Activated B cell treated with CpG ODN at 0.5 μM for 24 hours (primary cell): ENCODE measurements at regions not wholly inside any gene's neighbourhood (a gene's known extent, or its start where the extent isn't known, plus 50 kb on each side); places are given as distances from the start of the nearest gene placed in this dataset.

Experiments used
- ATAC-seq: fragments of 200-7000 bp; cut with Tn5 transposase; one replicate; pipeline ENCODE4 v1.10.0; 2021; ENCODE audit warnings: low read depth, mild to moderate bottlenecking, moderate library complexity
- CTCF ChIA-PET: fragments of 350-600 bp; sonication (Branson Sonifier 250); formaldehyde crosslinking; loops from one replicate; lab custom pipeline; 2021; ENCODE audit warnings: antibody characterized with exemption; lab: Charles Lee
- POLR2A ChIA-PET: fragments of 350-600 bp; sonication (Branson Sonifier 250); formaldehyde crosslinking; loops from one replicate; lab custom pipeline; 2021; ENCODE audit warnings: antibody characterized with exemption; lab: Charles Lee
- DNase-seq: peaks from one replicate; pipeline ENCODE4 v3.0.0; 2022
- H3K27ac Mint-ChIP-seq: one replicate; pipeline ENCODE4 v1.8.0; 2020; ENCODE audit warnings: mixed read lengths
- H3K27me3 Mint-ChIP-seq: one replicate; pipeline ENCODE4 v1.8.0; 2021; ENCODE audit warnings: mixed read lengths
- H3K36me3 Mint-ChIP-seq: one replicate; pipeline ENCODE4 v1.8.0; 2021; ENCODE audit warnings: low read depth, mixed read lengths
- H3K4me1 Mint-ChIP-seq: one replicate; pipeline ENCODE4 v1.8.0; 2021; ENCODE audit warnings: mixed read lengths
- H3K4me3 Mint-ChIP-seq: one replicate; pipeline ENCODE4 v1.8.0; 2020; ENCODE audit warnings: mild to moderate bottlenecking, mixed read lengths
- H3K9me3 Mint-ChIP-seq: one replicate; pipeline ENCODE4 v1.8.0; 2020; ENCODE audit warnings: mixed read lengths
- CTCF ChIP-seq: fragments of 200-600 bp; IDR thresholded peaks from one replicate; pipeline ENCODE4 v1.8.0; 2022; ENCODE audit warnings: antibody characterized with exemption, mild to moderate bottlenecking
- intact Hi-C: fragments of 100-400 bp; cut with micrococcal nuclease; formaldehyde crosslinking; loops from one replicate; pipeline ENCODE4 v1.15.1; 2024

- ChIA-PET CTCF (no interaction called here), POLR2A (no interaction called here)
- intact Hi-C loops = no loop called here
- TF ChIP-seq CTCF = no peak
- Mint-ChIP-seq H3K27me3 (no peaks in the 10 kb centered on the region), H3K36me3 (no peaks in the 10 kb centered on the region), H3K4me3 (no peak overlapping the region), H3K27ac (no peak overlapping the region), H3K4me1 (no peaks in the 10 kb centered on the region), H3K9me3 (peaks cover 5% of the 10 kb centered on the region)
- DNase-seq (no peak), ATAC-seq (no peak)
These were observed 515.8 kb upstream of the EPHA5 start for GRCh38 chr4:66186095-66186494.

- H3K27me3 Mint-ChIP-seq = no peaks in the 10 kb centered on the region
- no peak for DNase-seq
- H3K36me3 Mint-ChIP-seq = no peaks in the 10 kb centered on the region
- H3K4me3 Mint-ChIP-seq = no peak overlapping the region
- no peaks in the 10 kb centered on the region for H3K4me1 Mint-ChIP-seq
- POLR2A ChIA-PET = no interaction called here
- CTCF ChIA-PET = no interaction called here
- H3K9me3 Mint-ChIP-seq = peaks cover 5% of the 10 kb centered on the region
- intact Hi-C loops = no loop called here
- H3K27ac Mint-ChIP-seq = no peak overlapping the region
- TF ChIP-seq CTCF = no peak
- no peak for ATAC-seq
These were observed 512.3 kb upstream of the EPHA5 start for GRCh38 chr4:66182636-66183035.

GRCh38 chr4:66178906-66179305 lies 508.6 kb upstream of the EPHA5 start:
- no peaks in the 10 kb centered on the region for H3K36me3 Mint-ChIP-seq
- no peak for TF ChIP-seq CTCF
- no peaks in the 10 kb centered on the region for H3K27me3 Mint-ChIP-seq
- POLR2A ChIA-PET = no interaction called here
- CTCF ChIA-PET = no interaction called here
- DNase-seq (no peak), ATAC-seq (no peak)
- H3K27ac Mint-ChIP-seq = no peak overlapping the region
- intact Hi-C loops = no loop called here
- H3K9me3 Mint-ChIP-seq = peaks cover 10% of the 10 kb centered on the region
- no peaks in the 10 kb centered on the region for H3K4me1 Mint-ChIP-seq
- no peak overlapping the region for H3K4me3 Mint-ChIP-seq

- H3K36me3 Mint-ChIP-seq = no peaks in the 10 kb centered on the region
- no peak overlapping the region for H3K27ac Mint-ChIP-seq
- DNase-seq (no peak), ATAC-seq (no peak)
- TF ChIP-seq CTCF = no peak
- peaks cover 11% of the 10 kb centered on the region for H3K9me3 Mint-ChIP-seq
- CTCF ChIA-PET = no interaction called here
- POLR2A ChIA-PET = no interaction called here
- no peak overlapping the region for H3K4me3 Mint-ChIP-seq
- intact Hi-C loops = no loop called here
- no peaks in the 10 kb centered on the region for H3K27me3 Mint-ChIP-seq
- no peaks in the 10 kb centered on the region for H3K4me1 Mint-ChIP-seq
These were observed 499.1 kb upstream of the EPHA5 start for GRCh38 chr4:66169341-66169740.

- Mint-ChIP-seq H3K27me3 (no peaks in the 10 kb centered on the region), H3K27ac (no peak overlapping the region), H3K4me3 (no peak overlapping the region), H3K9me3 (peaks cover 16% of the 10 kb centered on the region), H3K36me3 (no peaks in the 10 kb centered on the region), H3K4me1 (no peaks in the 10 kb centered on the region)
- ChIA-PET CTCF (no interaction called here), POLR2A (no interaction called here)
- ATAC-seq (no peak), DNase-seq (no peak)
- intact Hi-C loops = no loop called here
- TF ChIP-seq CTCF = no peak
These were observed 494.6 kb upstream of the EPHA5 start for GRCh38 chr4:66164869-66165268.
